DLD1 (cell line): ENCODE measurements at regions not wholly inside any gene's neighbourhood (a gene's known extent, or its start where the extent isn't known, plus 50 kb on each side); places are given as distances from the start of the nearest gene placed in this dataset.

Source experiments
- in situ Hi-C: cut with HindIII; loops from 2 replicates; pipeline ENCODE4 v1.10.0; 2017; ENCODE audit warnings: low sequenced_read_pairs

- in situ Hi-C loops, result no loop called here
Observed at GRCh38 chr4:10773656-10774055, 89.1 kb upstream of the CLNK start.

GRCh38 chr4:10773010-10773409 lies 88.4 kb upstream of the CLNK start:
- in situ Hi-C loops, result no loop called here

GRCh38 chr4:10765386-10765785 lies 80.8 kb upstream of the CLNK start:
- in situ Hi-C loops, result no loop called here

DNA sequence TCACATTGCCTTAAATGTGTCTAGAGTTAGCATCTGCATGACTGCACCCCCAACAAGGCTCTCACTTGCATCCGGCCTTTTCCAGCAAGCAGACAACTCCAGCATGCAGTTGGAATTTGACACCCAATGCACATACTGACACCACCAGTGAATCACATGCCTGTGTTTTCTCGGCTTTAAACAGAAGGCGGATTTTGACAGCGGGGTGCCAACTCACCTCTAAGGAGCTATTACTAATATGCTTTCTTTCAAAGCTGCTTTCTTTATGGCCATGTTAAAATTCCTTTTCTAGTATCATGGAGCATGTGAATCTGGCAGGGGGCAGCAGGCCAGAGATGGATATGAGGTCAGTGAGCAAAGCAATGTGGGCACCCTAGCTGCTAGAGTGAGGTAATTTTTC lies 78.0 kb upstream of the CLNK start:
- in situ Hi-C loops, result no loop called here

DNA sequence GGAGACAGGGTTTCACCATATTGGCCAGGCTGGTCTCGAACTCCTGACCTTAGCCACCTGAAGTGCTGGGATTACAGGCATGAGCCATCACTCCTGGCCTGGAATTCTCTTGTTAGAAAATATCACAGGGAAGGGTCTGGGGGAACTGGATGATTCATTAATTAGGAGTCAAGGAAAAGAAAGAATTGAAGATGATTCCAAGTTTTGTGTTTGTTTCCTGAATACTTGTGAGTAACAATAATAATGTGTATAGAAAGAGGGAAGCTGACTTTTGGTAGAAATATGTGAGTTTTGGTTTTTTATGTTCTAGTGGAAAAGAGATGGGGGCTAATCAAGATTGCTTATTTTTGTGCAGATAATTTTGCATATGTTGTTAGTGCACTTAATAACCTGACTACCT lies 77.3 kb upstream of the CLNK start:
- in situ Hi-C loops, result no loop called here

GRCh38 chr4:10760086-10760485 lies 75.5 kb upstream of the CLNK start:
- in situ Hi-C loops, result no loop called here

- in situ Hi-C loops, result no loop called here
Observed at GRCh38 chr4:10758906-10759305, 74.3 kb upstream of the CLNK start.

DNA sequence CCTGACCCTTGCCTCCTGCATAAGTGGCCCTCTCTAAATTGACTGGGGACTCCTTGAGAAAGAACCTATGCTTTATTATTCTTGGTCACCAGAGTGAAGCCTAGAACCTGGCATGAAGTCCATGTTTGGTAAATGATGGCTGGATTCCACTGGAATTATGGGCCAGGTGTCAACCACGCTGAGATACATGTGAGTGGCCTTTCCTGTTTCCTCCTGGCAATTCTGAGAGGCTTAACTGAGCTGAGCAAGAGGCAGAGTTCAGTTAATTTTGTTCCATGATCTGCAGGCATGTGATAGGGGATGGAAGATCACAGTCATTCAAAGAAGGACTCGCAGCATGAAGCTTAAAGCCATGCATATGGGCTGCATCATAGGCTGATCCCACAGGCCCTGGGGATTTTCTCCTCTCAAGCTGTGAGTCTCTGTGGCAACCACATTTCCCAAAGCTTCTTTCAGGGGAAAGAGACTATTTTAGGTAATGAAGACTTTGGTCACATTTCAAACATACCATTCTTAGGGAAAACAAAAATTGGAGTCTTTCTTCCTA lies 69.4 kb upstream of the CLNK start:
- in situ Hi-C loops, result no loop called here

DNA sequence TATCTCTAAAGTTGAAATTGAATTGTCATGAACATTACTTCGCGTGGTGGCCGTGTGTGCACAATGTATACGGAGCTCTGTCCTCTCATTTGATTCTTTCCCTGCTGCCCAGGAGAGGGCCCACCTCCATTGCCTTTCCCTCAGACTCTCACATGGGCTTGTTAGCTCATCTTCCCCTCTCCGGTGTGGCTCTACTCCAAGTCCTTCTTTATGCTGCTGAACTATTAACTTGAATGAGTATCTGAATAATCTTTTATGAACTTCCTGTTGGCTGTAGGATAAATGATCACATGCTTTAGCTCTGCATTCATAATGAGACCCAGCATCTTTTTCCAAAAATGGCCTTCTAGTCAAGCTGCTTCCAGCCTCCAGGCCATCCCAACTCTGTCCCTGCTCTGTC lies 68.8 kb upstream of the CLNK start:
- in situ Hi-C loops, result no loop called here

DNA sequence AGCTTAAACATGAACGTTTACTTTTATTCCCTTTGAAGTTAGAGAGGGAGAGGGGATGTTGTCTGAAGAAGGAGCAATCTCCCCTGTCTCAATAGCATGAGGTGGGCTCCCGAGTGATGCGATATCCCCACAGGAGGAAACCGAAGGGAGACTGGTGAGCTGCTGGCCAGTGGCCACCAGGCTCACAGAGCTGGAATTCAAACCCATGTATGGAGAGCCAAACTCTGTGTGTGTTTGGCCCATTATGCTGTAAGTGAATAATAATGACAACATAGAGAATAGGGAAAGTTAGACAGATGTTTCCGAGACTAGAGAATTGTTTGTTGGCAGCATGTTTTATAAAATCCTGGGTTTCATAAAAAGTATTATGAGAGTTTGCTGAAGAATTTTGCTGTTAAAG lies 66.1 kb upstream of the CLNK start:
- in situ Hi-C loops, result no loop called here

GRCh38 chr4:10747186-10747585 lies 62.6 kb upstream of the CLNK start:
- in situ Hi-C loops, result no loop called here

GRCh38 chr4:10746371-10747171 lies 62.0 kb upstream of the CLNK start:
- in situ Hi-C loops, result no loop called here

DNA sequence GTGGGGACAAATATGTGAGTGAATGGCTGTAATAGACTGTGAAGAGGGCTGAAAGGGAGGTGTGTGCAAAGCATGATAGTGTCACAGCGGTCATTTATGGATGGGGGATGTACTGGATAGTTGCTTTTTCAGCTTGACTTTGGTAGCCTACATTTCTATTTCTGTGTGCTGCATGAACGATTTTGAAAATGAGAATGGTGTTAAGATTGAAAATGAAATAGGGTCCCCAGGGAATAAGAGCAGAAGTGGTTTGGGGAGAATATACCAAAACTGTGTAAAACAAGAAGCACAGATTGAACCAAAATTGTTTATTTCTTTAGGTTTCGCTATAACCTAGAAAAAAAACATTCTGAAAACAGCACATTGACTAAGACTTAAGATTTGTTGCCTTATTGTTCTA lies 58.8 kb upstream of the CLNK start:
- in situ Hi-C loops, result no loop called here

DNA sequence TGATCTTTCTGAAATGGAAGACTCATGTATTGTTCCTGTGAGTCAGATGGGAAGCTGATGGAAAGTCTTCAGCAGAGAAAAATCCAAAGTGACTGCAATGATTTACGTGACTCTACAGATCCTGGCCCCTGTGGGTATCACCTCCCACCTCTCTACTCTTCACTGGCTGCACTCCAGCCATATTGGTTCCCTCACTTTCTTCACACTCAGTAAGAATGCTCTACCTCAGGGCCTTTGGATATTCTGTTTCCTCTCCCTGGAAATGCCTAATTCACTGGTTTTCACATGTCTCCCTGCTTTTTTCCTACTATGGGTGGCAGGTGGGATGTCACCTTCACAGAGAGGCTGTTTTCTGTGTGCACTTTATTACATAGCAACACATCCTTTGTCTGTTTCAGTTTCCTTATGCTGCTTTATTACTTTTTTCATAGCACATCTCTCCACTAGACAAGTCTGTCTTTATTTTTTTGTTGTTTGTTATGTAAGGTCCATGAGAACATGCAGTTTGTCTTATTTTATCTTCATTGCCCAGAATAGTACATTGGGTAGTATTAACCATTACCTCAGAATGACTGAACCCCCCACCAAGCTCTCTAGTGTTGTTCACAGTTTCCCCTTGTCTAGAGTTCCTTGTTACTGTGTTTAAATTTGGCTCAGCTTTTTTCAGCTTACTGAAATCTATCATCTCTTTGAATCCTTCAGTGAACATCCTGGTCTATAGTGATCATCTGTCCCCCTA lies 57.6 kb upstream of the CLNK start:
- in situ Hi-C loops, result no loop called here

- in situ Hi-C loops, result no loop called here
Observed at GRCh38 chr4:10740891-10741620, 56.5 kb upstream of the CLNK start.

GRCh38 chr4:10740251-10740650 lies 55.7 kb upstream of the CLNK start:
- in situ Hi-C loops, result no loop called here

DNA sequence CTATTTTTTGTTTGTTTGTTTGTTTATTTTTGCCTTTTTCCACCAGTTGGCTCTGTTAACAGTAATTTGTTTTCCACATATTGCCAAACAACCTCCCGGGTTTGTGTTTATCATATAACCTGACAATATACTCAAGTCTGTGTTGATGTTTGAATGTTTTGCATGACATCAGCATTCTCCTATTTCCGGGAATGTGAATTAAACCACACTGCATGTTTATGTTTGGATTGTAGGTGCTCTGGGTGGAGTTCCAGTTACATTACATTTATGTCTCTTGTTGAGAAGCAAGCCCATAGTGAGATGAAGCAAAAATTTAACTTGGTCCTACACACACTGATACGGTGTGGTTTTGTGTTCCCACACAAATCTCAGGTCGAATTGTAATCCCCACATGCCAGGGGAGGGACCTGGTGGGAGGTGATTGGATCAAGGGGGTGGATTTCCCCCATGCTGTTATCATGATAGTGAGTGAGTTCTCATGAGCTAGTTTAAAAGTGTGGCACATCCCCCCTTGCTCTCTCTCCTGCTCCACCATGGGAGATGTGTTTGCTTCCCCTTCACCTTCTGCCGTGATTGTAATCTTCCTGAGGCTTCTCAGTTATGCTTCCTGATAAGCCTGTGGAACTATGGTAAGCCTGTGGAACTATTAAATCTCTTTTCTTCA lies 54.4 kb upstream of the CLNK start:
- in situ Hi-C loops, result no loop called here

DNA sequence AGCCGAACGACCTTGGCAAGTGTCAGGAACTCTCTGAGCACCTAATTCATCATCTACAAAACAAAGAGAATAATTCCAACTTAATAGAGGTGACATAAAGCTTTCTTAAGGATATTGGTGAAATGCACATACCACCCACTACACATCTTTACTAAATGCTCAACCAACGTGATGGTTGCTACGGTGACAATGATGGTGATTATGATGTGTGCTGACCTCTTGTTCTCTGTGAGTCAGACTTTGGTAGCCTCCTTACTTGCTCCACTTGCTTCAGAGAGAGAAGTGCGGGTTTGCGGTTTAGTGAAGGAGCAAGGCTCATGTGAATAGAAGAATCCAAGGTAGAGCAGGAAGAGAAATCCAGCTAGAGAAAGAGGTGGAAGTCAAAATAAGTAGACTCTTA lies 52.8 kb upstream of the CLNK start:
- in situ Hi-C loops, result no loop called here

GRCh38 chr4:10736895-10737294 lies 52.3 kb upstream of the CLNK start:
- in situ Hi-C loops, result no loop called here

GRCh38 chr4:10736266-10736665 lies 51.7 kb upstream of the CLNK start:
- in situ Hi-C loops, result no loop called here

DNA sequence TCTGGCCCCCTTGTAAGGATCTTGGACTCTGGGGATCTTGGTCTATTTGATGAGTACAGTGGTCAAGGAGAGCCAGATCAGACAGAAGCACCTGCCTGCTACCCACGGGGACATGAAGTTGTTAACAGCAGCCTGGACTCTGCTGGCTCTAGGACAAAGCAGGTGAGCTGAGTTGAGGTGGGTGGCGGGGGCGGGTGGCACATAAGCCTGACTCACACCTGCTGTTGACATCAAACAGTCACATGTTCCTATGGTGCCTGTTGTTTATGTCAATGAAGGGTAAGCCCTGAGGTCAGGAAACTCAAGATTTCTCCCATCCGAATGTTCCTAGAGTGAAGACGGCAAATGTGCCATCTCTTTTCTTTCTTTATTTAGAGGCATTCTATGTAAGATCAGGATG lies 50.1 kb upstream of the CLNK start:
- in situ Hi-C loops, result no loop called here
